ENCODE measurements at regions not wholly inside any gene's neighbourhood (a gene's known extent, or its start where the extent isn't known, plus 50 kb on each side); places are given as distances from the start of the nearest gene placed in this dataset.

DNA sequence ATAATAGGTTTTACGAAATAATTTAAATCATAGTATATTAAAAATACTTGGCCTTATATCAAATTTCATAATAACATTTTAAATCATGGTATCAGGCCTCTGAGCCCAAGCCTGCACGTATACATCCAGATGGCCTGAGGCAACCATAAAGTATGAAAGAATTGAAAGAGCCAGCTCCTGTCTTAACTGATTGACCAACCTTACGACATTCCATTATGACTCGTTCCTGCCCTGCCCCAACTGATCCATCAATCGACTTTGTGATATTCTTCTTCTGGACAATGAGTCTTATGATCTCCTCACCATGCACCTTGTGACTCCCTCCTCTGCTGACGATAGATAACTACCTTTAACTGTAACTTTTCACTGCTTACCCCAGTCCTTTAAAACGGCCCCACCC lies 545.0 kb downstream of the MTRR start:
- Histone ChIP-seq H3K9ac (ENCODE audit: low read length) (no peak overlapping the region), H3K4me3 (ENCODE audit: insufficient read depth, low read length, poor library complexity, severe bottlenecking) (no peak overlapping the region), H3K36me3 (ENCODE audit: low read length) (no peaks in the 10 kb centered on the region), H3K9me3 (ENCODE audit: insufficient read depth, low read length) (no peaks in the 10 kb centered on the region), H3F3A (ENCODE audit: insufficient read depth) (no peaks in the 10 kb centered on the region), H3K27ac (ENCODE audit: low read depth, low read length) (no peak overlapping the region), H3K27me3 (ENCODE audit: low read length) (no peaks in the 10 kb centered on the region), H4K20me1 (ENCODE audit: low read depth, low read length) (no peaks in the 10 kb centered on the region), H3K4me2 (ENCODE audit: low read depth, low read length, poor library complexity, severe bottlenecking) (no peak overlapping the region), H3K79me2 (ENCODE audit: insufficient read depth, low read length) (no peaks in the 10 kb centered on the region), H3K9me2 (replicated peaks; ENCODE audit: insufficient read depth, low read length) (no peaks in the 10 kb centered on the region), H2AFZ (ENCODE audit: low read depth, low read length, severe bottlenecking) (no peak overlapping the region)
- TF ChIP-seq CTCF (IDR thresholded peaks at IDR 0.05; ENCODE audit: insufficient read depth, low read length, poor library complexity, severe bottlenecking) (no peak), EZH2phosphoT487 (conservative IDR thresholded peaks at IDR 0.05; ENCODE audit: low read length) (no peak)

GRCh38 chr5:8417316-8418048 lies 548.5 kb downstream of the MTRR start:
- no peaks in the 10 kb centered on the region for H3K79me2 ChIP-seq (ENCODE audit: insufficient read depth, low read length)
- H3K27me3 ChIP-seq (ENCODE audit: low read length), result no peaks in the 10 kb centered on the region
- H3K36me3 ChIP-seq (ENCODE audit: low read length), result no peaks in the 10 kb centered on the region
- TF ChIP-seq EZH2phosphoT487 (conservative IDR thresholded peaks at IDR 0.05; ENCODE audit: low read length) (no peak), CTCF (IDR thresholded peaks at IDR 0.05; ENCODE audit: insufficient read depth, low read length, poor library complexity, severe bottlenecking) (no peak)
- H3K4me3 ChIP-seq (ENCODE audit: insufficient read depth, low read length, poor library complexity, severe bottlenecking), result no peak overlapping the region
- H3F3A ChIP-seq (ENCODE audit: insufficient read depth), result no peaks in the 10 kb centered on the region
- H3K27ac ChIP-seq (ENCODE audit: low read depth, low read length), result no peak overlapping the region
- H2AFZ ChIP-seq (ENCODE audit: low read depth, low read length, severe bottlenecking), result no peak overlapping the region
- no peaks in the 10 kb centered on the region for H4K20me1 ChIP-seq (ENCODE audit: low read depth, low read length)
- H3K9ac ChIP-seq (ENCODE audit: low read length), result no peak overlapping the region
- no peaks in the 10 kb centered on the region for H3K9me3 ChIP-seq (ENCODE audit: insufficient read depth, low read length)
- no peaks in the 10 kb centered on the region for H3K9me2 ChIP-seq (replicated peaks; ENCODE audit: insufficient read depth, low read length)
- H3K4me2 ChIP-seq (ENCODE audit: low read depth, low read length, poor library complexity, severe bottlenecking), result no peak overlapping the region

DNA sequence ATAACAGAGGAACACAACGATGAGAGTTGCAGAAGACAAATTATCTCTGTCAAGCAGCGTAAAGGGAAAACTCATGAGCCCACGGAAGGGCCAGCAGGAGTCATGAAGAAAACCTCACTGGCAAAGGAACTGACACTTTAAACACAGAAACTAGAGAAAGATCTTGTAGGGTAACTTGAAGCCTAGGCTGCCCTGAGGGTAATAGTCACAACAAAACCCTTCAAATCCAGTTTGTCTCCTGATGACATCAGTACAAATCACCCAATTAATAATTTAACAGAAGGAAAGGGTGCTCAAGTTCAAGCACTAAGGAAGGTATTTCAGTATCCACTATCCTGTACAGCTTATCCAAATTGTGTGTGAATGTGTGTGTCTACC lies 549.1 kb downstream of the MTRR start:
- Histone ChIP-seq H3K4me2 (ENCODE audit: low read depth, low read length, poor library complexity, severe bottlenecking) (no peak overlapping the region), H3K79me2 (ENCODE audit: insufficient read depth, low read length) (no peaks in the 10 kb centered on the region), H2AFZ (ENCODE audit: low read depth, low read length, severe bottlenecking) (no peak overlapping the region), H3K27me3 (ENCODE audit: low read length) (no peaks in the 10 kb centered on the region), H3K4me3 (ENCODE audit: insufficient read depth, low read length, poor library complexity, severe bottlenecking) (no peak overlapping the region), H3F3A (ENCODE audit: insufficient read depth) (no peaks in the 10 kb centered on the region), H3K36me3 (ENCODE audit: low read length) (no peaks in the 10 kb centered on the region), H3K9me3 (ENCODE audit: insufficient read depth, low read length) (no peaks in the 10 kb centered on the region), H3K27ac (ENCODE audit: low read depth, low read length) (no peak overlapping the region), H3K9ac (ENCODE audit: low read length) (no peak overlapping the region), H3K9me2 (replicated peaks; ENCODE audit: insufficient read depth, low read length) (no peaks in the 10 kb centered on the region), H4K20me1 (ENCODE audit: low read depth, low read length) (no peaks in the 10 kb centered on the region)
- TF ChIP-seq CTCF (IDR thresholded peaks at IDR 0.05; ENCODE audit: insufficient read depth, low read length, poor library complexity, severe bottlenecking), result no peak
- no peak for TF ChIP-seq EZH2phosphoT487 (conservative IDR thresholded peaks at IDR 0.05; ENCODE audit: low read length)
